Stimulated activated naive B cell treated with anti-CD40 and anti-IgM and Interleukin-4, amounts not matched to agents 10 μg/mL and 1 μg/mL and 100 μg/mL, for 72 hours (primary cell): ENCODE measurements at regions not wholly inside any gene's neighbourhood (a gene's known extent, or its start where the extent isn't known, plus 50 kb on each side); places are given as distances from the start of the nearest gene placed in this dataset.
"Not testable (repeated sequence)": the region's sequence is repeated elsewhere in the genome, so short reads cannot be mapped to it uniquely, and the experiment has no call there.

Source experiments
- ATAC-seq, 2 donors: fragments of 150-1000 bp; cut with Tn5 transposase; replicated peaks; 2 replicates each; pipeline ENCODE4 v1.10.0; 2021; ENCODE audit warnings: moderate library complexity in 1 of 2
- DNase-seq: peaks from one replicate; pipeline ENCODE4 v3.0.0; 2021
- H3K27ac Mint-ChIP-seq: one replicate; pipeline ENCODE4 v1.8.0; 2022; ENCODE audit warnings: mild to moderate bottlenecking, mixed read lengths
- H3K27me3 Mint-ChIP-seq, 2 donors: one replicate each; pipeline ENCODE4 v1.8.0; 2022; ENCODE audit warnings: mixed read lengths in 2 of 2
- H3K36me3 Mint-ChIP-seq, 2 donors: one replicate each; pipeline ENCODE4 v1.8.0; 2022; ENCODE audit warnings: mixed read lengths in 2 of 2, mild to moderate bottlenecking in 1 of 2
- H3K4me1 Mint-ChIP-seq, 2 donors: one replicate each; pipeline ENCODE4 v1.8.0; 2022; ENCODE audit warnings: mixed read lengths in 2 of 2, mild to moderate bottlenecking in 1 of 2
- H3K4me3 Mint-ChIP-seq, 2 donors: one replicate each; pipeline ENCODE4 v1.8.0; 2022; ENCODE audit warnings: mild to moderate bottlenecking in 2 of 2, mixed read lengths in 2 of 2, moderate library complexity in 1 of 2
- H3K9me3 Mint-ChIP-seq, 2 donors: one replicate each; pipeline ENCODE4 v1.8.0; 2022; ENCODE audit warnings: mixed read lengths in 2 of 2, mild to moderate bottlenecking in 1 of 2

GRCh38 chr11:15683528-15683927 lies 568.8 kb downstream of the INSC start:
- Mint-ChIP-seq H3K9me3 (peaks cover 13 to 15% of the 10 kb centered on the region in 2 donors), H3K27me3 (no peaks in the 10 kb centered on the region), H3K4me1 (no peaks in the 10 kb centered on the region), H3K27ac (no peak overlapping the region), H3K36me3 (no peaks in the 10 kb centered on the region), H3K4me3 (no peak overlapping the region)
- DNase-seq = no peak
- ATAC-seq = no peak

DNA sequence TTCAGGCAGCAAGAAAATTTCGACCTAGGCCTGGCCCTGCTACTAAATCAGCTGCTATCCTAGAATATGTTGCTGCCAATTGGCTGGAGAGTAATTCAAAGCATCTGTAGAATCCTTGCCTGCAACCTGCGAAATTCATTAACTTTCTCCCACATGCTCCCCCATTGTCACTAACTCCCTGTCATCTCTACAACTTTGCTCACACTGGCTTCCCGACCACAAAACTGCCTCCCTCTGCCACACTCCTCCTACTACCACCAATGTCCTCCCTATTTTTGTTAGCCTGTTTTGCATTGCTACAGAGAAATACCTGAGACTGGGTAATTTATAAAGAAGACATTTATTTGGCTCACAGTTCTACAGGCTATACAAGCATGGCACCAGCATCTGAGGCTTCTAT lies 570.6 kb downstream of the INSC start:
- Mint-ChIP-seq H3K9me3 (peaks cover 10 to 15% of the 10 kb centered on the region in 2 donors), H3K27ac (no peak overlapping the region), H3K36me3 (no peaks in the 10 kb centered on the region), H3K4me3 (no peak overlapping the region), H3K4me1 (no peaks in the 10 kb centered on the region), H3K27me3 (no peaks in the 10 kb centered on the region)
- no peak for DNase-seq
- no peak for ATAC-seq

DNA sequence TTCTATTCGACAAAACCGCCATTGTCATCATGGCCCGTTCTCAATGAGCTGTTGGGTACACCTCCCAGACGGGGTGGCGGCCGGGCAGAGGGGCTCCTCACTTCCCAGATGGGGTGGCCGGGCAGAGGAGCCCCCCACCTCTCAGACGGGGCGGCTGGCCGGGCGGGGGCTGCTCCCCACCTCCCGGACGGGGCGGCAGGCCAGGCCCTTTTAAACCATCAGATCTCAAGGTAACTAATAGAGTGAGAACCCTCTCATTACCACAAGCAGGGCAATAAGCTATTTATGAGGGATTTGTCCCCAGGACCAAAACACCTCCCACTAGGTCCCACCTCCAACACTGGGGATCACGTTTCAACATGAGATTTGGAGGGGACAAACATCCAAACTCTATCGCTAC lies 571.5 kb downstream of the INSC start:
- ATAC-seq, DNase-seq, H3K4me1 Mint-ChIP-seq: not testable (repeated sequence)

GRCh38 chr11:15687342-15687741 lies 572.6 kb downstream of the INSC start:
- ATAC-seq (no peak), DNase-seq (no peak)
- Mint-ChIP-seq H3K36me3 (no peaks in the 10 kb centered on the region), H3K4me1 (no peaks in the 10 kb centered on the region), H3K27ac (no peak overlapping the region), H3K4me3 (no peak overlapping the region), H3K27me3 (peaks cover 0 to under 1% of the 10 kb centered on the region in 2 donors), H3K9me3 (peaks cover 10 to 15% of the 10 kb centered on the region in 2 donors)

More for the DNA sequence above, 571.5 kb downstream of the INSC start:
- not testable (repeated sequence) for H3K4me3 Mint-ChIP-seq, H3K36me3 Mint-ChIP-seq, H3K27ac Mint-ChIP-seq, H3K27me3 Mint-ChIP-seq
- peaks cover 10 to 15% of the 10 kb centered on the region in 2 donors for H3K9me3 Mint-ChIP-seq

- no peaks in the 10 kb centered on the region for H3K4me1 Mint-ChIP-seq
- H3K27me3 Mint-ChIP-seq = peaks cover 0 to 5% of the 10 kb centered on the region in 2 donors
- H3K36me3 Mint-ChIP-seq = no peaks in the 10 kb centered on the region
- no peak overlapping the region for H3K4me3 Mint-ChIP-seq
- peaks cover 13 to 15% of the 10 kb centered on the region in 2 donors for H3K9me3 Mint-ChIP-seq
- no peak overlapping the region for H3K27ac Mint-ChIP-seq
- no peak for DNase-seq
- no peak for ATAC-seq
These were observed 573.6 kb downstream of the INSC start for GRCh38 chr11:15688351-15688792.

DNA sequence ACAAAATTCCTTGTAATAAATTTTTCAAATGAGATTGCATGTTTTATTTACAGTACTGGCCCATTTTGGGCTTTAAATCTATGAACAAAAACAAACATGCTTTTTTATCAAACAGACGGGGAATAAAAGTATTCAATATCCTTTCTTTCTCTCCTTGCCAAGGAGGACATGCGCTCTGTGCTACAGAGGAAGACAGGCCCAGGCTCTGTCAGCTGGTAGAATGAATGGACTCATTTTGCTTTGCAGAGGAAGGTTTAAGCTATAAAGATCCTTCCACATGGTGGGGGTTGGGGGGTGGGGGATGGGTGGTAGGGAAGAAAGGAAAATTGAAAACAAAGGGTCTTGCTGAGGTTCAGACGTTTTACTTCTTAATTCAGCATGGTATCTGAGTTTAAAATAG lies 575.6 kb downstream of the INSC start:
- ATAC-seq (no peak), DNase-seq (no peak)
- H3K27ac Mint-ChIP-seq = no peak overlapping the region
- no peak overlapping the region for H3K4me3 Mint-ChIP-seq
- H3K36me3 Mint-ChIP-seq = no peaks in the 10 kb centered on the region
- H3K9me3 Mint-ChIP-seq = peaks cover 7 to 8% of the 10 kb centered on the region in 2 donors
- H3K27me3 Mint-ChIP-seq = peaks cover 0 to 5% of the 10 kb centered on the region in 2 donors
- H3K4me1 Mint-ChIP-seq = no peaks in the 10 kb centered on the region

GRCh38 chr11:15692739-15693138 lies 578.0 kb downstream of the INSC start:
- Mint-ChIP-seq H3K36me3 (no peaks in the 10 kb centered on the region), H3K9me3 (peaks cover 0 to 7% of the 10 kb centered on the region in 2 donors), H3K4me1 (no peaks in the 10 kb centered on the region), H3K4me3 (no peak overlapping the region), H3K27me3 (peaks cover 0 to 5% of the 10 kb centered on the region in 2 donors), H3K27ac (no peak overlapping the region)
- DNase-seq (no peak), ATAC-seq (peak; percentile 14 to 33)

- no peak overlapping the region for H3K27ac Mint-ChIP-seq
These were observed 580.5 kb downstream of the INSC start for GRCh38 chr11:15695096-15695721.

DNA sequence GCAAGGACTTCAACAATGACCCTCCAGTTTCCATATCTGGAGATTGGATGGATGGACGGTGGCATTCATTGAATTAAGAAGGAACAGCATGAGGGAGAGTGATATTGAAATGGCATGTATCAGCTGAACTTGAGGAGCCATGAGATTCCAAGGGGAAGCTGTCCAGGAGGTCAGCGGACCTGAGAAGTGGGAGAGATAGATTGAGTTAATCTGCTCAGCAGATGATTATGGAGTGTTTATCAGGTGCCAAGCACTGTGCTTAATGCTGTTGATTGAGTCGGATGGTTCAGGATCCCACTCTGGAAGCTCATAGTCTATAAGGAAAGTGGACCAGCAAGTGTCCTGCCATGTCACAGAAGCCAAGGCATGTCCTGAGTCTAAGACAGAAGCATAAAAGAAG lies 581.3 kb downstream of the INSC start:
- ATAC-seq = no peak
- Mint-ChIP-seq H3K4me1 (no peaks in the 10 kb centered on the region), H3K27me3 (peaks cover 3 to 5% of the 10 kb centered on the region in 2 donors), H3K9me3 (peaks cover 0 to 5% of the 10 kb centered on the region in 2 donors), H3K4me3 (no peak overlapping the region), H3K27ac (no peak overlapping the region), H3K36me3 (no peaks in the 10 kb centered on the region)
- no peak for DNase-seq

More at GRCh38 chr11:15695096-15695721, 580.5 kb downstream of the INSC start:
- no peak for DNase-seq
- H3K4me3 Mint-ChIP-seq = no peak overlapping the region
- peaks cover 3 to 5% of the 10 kb centered on the region in 2 donors for H3K27me3 Mint-ChIP-seq
- H3K4me1 Mint-ChIP-seq = no peaks in the 10 kb centered on the region
- H3K36me3 Mint-ChIP-seq = no peaks in the 10 kb centered on the region
- H3K9me3 Mint-ChIP-seq = peaks cover 0 to 5% of the 10 kb centered on the region in 2 donors
- no peak for ATAC-seq

- Mint-ChIP-seq H3K27ac (no peak overlapping the region), H3K4me3 (no peak overlapping the region), H3K36me3 (no peaks in the 10 kb centered on the region), H3K4me1 (no peaks in the 10 kb centered on the region), H3K27me3 (peaks cover 1 to 3% of the 10 kb centered on the region in 2 donors), H3K9me3 (peaks cover 0 to 5% of the 10 kb centered on the region in 2 donors)
- ATAC-seq = no peak
- no peak for DNase-seq
These were observed 582.9 kb downstream of the INSC start for GRCh38 chr11:15697437-15698236.

- no peak for ATAC-seq
- no peak overlapping the region for H3K4me3 Mint-ChIP-seq
- H3K9me3 Mint-ChIP-seq = peaks cover 0 to 5% of the 10 kb centered on the region in 2 donors
- no peak for DNase-seq
- H3K27me3 Mint-ChIP-seq = peaks cover 0 to 3% of the 10 kb centered on the region in 2 donors
- H3K27ac Mint-ChIP-seq = no peak overlapping the region
- no peaks in the 10 kb centered on the region for H3K36me3 Mint-ChIP-seq
- no peaks in the 10 kb centered on the region for H3K4me1 Mint-ChIP-seq
These were observed 584.1 kb downstream of the INSC start for GRCh38 chr11:15698855-15699254.

- H3K27ac Mint-ChIP-seq = no peak overlapping the region
These were observed 585.3 kb downstream of the INSC start for GRCh38 chr11:15699978-15700377.

DNA sequence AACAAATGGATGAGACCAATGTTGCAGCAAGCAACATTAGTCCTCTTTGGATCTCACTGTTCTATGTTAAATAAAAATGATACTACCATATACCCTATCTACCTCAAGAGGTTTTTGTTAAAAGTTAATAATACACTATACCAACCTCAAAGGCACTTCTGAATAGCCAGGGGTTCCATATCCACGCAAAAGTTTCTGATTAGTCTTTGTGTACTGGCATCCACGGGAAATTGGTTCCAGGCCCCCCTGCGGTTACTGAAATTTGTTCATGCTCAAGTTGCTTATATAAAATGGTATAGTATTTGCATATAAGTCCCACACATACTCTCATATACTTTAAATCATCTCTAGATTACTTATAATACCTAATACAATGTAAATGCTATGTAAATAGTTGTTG lies 585.7 kb downstream of the INSC start:
- Mint-ChIP-seq H3K4me1 (no peaks in the 10 kb centered on the region), H3K36me3 (no peaks in the 10 kb centered on the region), H3K9me3 (peaks cover 0 to 5% of the 10 kb centered on the region in 2 donors), H3K27ac (no peak overlapping the region), H3K4me3 (no peak overlapping the region), H3K27me3 (peaks cover 0 to 3% of the 10 kb centered on the region in 2 donors)
- DNase-seq (no peak), ATAC-seq (no peak)

More at GRCh38 chr11:15699978-15700377, 585.3 kb downstream of the INSC start:
- H3K4me1 Mint-ChIP-seq = no peaks in the 10 kb centered on the region
- ATAC-seq (no peak), DNase-seq (no peak)
- H3K36me3 Mint-ChIP-seq = no peaks in the 10 kb centered on the region
- H3K27me3 Mint-ChIP-seq = peaks cover 0 to 3% of the 10 kb centered on the region in 2 donors
- H3K9me3 Mint-ChIP-seq = peaks cover 0 to 6% of the 10 kb centered on the region in 2 donors
- no peak overlapping the region for H3K4me3 Mint-ChIP-seq

GRCh38 chr11:15704064-15704463 lies 589.3 kb downstream of the INSC start:
- no peak for ATAC-seq
- Mint-ChIP-seq H3K27ac (no peak overlapping the region), H3K4me1 (no peaks in the 10 kb centered on the region), H3K27me3 (peaks cover 0 to 3% of the 10 kb centered on the region in 2 donors), H3K36me3 (no peaks in the 10 kb centered on the region), H3K4me3 (no peak overlapping the region), H3K9me3 (peaks cover 0 to 4% of the 10 kb centered on the region in 2 donors)
- DNase-seq = no peak

GRCh38 chr11:15704556-15704955 lies 589.8 kb downstream of the INSC start:
- H3K27ac Mint-ChIP-seq = no peak overlapping the region
- no peak overlapping the region for H3K4me3 Mint-ChIP-seq
- H3K9me3 Mint-ChIP-seq = peaks cover 0 to 4% of the 10 kb centered on the region in 2 donors
- no peaks in the 10 kb centered on the region for H3K36me3 Mint-ChIP-seq
- ATAC-seq = no peak
- no peaks in the 10 kb centered on the region for H3K4me1 Mint-ChIP-seq
- H3K27me3 Mint-ChIP-seq = peaks cover 0 to 3% of the 10 kb centered on the region in 2 donors
- no peak for DNase-seq
